ENCODE measurements at regions not wholly inside any gene's neighbourhood (a gene's known extent, or its start where the extent isn't known, plus 50 kb on each side); places are given as distances from the start of the nearest gene placed in this dataset.
A peak's percentile ranks its signal among the peaks of the same experiment; 100 is the strongest.
"Not testable (repeated sequence)": the region's sequence is repeated elsewhere in the genome, so short reads cannot be mapped to it uniquely, and the experiment has no call there.

DNA sequence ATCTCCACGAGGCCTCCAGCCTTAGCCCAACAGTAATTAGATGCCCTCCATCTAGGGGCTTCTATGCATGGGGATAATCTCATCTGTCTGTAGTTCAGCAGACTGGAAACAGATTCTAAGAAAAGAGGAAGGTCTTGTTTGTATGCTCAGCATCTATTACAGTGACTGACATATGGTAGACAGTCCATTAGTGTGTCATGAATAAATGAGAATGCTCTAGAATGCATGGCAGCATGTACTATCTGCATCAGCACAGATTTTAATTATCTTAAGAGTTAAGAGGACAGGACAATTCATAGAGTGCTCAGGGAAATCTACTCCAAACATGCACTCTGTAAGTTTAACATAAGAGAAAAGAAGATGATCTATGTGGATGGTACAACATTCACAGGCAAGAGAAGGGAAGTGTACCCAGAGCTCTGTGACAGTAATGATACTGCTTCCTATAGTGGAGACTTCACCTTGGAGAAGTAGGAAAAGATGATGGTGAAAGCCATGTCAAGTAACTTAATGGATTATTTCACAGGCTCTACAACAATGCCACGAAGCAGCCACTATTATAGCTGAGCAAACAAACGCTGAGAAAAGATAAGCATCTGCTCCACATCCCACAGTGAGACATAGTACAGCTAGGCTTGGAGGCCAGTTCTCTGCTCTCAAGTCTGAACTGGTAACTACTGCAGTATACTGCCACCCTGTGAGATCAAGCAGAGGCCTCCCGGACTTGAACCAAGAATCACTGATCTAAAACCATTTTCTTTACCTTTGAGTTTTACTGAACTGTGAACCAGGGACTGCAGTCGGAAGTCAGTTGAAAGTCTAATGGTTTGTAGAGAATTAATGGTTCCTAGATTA, 309.2 kb upstream of the SPTLC3 start:
- peak; percentile 23 for DNase-seq

GRCh38 chr20:12700701-12701100, 308.1 kb upstream of the SPTLC3 start:
- no peak for DNase-seq

GRCh38 chr20:12702312-12702711, 306.5 kb upstream of the SPTLC3 start:
- DNase-seq = no peak

DNA sequence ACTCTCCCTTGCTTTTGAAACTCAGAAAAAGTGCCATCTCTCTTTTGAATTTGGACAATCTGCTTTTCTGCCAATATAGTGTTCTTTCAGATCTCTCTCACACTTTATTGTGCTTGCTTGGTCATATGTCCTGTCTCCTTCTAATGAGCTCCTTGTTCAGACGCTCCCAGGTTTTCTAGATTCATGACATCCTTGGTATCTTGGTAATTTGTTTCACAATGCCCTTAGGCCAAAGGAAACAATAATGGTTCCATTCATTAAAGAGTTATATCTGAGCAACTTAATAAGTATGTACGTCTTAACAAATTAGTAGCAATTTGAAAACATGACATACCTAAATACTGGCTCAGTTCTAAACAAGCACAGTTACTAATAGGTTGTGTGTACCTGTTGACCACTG, 293.4 kb upstream of the SPTLC3 start:
- DNase-seq = no peak

DNA sequence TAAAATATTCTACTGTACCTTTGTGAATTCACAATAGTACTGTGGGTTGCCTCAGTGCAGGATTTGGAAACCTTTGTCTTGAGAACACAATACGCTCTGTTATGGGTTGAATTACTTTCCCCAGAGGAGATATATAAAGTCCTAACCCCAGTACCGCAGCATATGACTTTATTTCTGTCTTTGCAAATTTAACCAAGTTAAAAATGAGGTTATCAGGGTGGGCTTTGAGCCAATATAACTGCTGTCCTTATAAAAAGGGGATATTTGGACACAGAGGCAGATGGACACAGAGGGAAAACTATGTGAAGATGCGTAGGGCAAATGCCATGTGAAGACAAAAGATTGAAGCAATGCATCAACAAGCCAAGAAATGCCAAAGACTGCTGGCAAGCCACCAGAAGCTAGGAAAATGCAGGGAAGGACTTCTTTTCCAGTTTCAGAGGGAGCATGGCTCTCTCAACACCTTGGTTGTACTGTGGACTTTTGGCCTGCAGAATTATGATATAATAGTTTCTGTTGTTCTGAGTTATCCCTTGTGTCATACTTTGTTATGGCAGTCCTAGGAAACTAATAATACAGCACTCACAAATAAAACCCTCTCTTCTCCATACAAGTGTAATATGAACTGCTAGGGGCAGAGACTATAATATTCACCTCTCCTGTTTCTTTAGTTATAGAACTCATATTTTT, 292.6 kb upstream of the SPTLC3 start:
- DNase-seq = no peak

DNA sequence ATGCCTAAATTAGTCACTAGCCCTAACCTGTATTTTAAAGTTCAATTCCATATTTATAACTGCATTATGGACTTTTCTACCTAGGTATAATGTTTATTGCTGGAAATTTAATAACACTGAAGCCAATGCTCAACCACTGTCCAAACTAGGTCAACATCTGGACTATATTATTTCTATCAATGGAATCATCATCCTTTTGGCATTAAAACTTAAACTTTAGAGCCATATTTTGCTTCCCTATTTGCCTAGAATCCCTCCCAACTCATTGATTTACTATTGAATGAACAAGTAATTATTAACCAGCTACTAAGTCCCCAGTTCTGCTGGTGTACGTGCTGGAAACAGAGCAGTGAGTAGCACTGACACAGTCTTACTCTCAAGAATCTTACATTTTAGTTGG, 291.7 kb upstream of the SPTLC3 start:
- no peak for DNase-seq

- no peak for DNase-seq
These were observed 290.2 kb upstream of the SPTLC3 start for GRCh38 chr20:12718619-12719018.

DNA sequence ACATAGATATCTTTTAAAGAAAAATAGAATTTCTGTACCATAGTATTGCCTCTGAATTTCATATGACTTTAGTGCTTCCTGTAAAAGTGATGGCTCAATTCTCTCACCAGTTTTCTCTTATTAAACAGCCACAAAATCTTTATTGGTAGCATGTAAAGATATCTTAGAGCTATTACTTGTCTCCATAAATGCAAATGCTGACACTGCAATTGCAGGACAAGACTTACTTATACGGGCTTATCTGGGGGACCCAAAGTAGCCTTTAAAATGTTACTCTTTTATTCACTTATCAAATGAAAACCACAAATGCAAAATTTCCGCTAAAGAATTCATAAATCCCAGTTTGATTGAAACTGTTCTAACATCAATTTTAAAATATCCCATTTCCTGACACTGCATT, 287.1 kb upstream of the SPTLC3 start:
- DNase-seq = no peak

DNA sequence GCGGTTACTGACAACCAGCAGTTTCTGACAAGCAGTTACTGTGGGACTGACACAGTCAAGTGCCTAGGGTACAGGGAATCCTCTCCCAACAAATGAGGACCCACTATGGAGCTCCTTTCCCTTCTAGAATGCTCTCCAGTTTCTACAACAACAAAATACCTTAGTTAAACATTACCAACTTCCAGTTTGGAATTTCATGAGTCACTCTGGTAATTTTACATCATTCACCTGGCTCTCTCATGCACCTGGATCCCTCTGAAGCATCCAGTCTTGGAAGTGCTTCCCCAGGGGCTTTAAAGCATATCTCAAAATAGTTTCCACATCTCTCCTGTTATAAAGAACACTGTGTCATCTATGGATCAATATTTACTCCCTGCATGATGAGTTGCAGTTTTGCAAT, 286.7 kb upstream of the SPTLC3 start:
- DNase-seq = no peak

GRCh38 chr20:12723811-12724210, 285.0 kb upstream of the SPTLC3 start:
- DNase-seq = no peak

GRCh38 chr20:12728782-12729181, 280.0 kb upstream of the SPTLC3 start:
- DNase-seq = no peak

- no peak for DNase-seq
These were observed 279.4 kb upstream of the SPTLC3 start for GRCh38 chr20:12729326-12729725.

GRCh38 chr20:12733811-12734210, 275.0 kb upstream of the SPTLC3 start:
- DNase-seq = no peak

- DNase-seq = no peak
These were observed 271.3 kb upstream of the SPTLC3 start for GRCh38 chr20:12737497-12737896.

GRCh38 chr20:12737900-12738299, 270.9 kb upstream of the SPTLC3 start:
- DNase-seq = no peak

DNA sequence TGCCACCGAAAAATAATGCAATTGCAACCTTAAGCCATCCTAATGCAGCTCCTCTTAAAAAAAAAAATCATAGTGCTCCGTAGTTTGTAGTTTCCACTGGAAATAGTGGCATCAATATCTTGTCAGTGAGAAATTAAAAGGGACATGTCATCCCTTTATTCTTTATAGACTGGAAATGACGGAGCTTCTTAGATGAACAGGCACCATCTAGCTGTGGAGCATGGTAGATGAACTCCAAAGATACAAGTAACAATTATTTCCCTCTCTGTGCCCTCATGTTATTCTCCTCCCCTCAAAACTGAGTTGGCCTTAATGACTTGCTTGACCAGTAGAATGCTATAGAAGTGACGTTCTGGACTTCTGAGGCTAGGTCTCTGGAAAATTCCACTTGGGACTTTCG, 268.1 kb upstream of the SPTLC3 start:
- no peak for DNase-seq

DNA sequence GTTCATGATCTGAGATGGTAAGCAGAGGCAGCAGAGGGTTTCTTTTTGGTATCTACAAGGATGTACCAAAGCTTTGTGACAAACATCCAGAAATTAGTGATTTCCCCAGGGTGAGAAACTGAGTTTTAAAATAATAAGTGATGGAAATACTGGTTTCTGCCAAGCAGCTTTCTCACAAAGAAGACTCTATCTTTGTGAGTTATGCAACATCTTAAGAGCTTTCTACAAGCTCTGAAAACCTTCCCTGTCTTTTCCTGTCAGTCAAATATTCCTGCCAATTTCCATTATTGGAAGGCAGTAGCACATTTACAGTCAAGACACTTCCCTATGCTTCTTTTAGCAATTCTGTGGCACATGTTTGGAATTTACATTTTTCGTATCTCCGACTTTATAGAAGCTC, 264.7 kb upstream of the SPTLC3 start:
- no peak for DNase-seq

- DNase-seq = no peak
These were observed 260.3 kb upstream of the SPTLC3 start for GRCh38 chr20:12748359-12748994.

DNA sequence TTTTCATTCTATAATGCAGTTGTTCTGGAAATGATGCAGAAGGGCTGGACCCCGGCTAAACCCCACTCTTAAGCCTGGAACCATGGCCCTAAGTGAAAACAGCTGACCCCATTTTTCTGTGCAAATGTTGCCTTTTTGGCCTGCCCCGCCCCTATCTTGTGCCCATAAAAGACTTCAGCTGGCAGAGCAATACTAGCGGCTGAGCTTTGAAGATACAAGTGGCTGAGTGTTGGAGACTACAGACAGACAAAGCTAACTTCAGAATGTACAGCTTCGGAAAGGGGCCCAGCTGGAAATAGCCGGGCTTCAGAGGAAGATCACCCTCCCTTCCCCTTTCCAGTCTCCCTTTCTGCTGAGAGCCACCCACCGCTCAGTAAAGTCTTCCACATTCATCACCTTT, 258.6 kb upstream of the SPTLC3 start:
- no peak for DNase-seq

DNA sequence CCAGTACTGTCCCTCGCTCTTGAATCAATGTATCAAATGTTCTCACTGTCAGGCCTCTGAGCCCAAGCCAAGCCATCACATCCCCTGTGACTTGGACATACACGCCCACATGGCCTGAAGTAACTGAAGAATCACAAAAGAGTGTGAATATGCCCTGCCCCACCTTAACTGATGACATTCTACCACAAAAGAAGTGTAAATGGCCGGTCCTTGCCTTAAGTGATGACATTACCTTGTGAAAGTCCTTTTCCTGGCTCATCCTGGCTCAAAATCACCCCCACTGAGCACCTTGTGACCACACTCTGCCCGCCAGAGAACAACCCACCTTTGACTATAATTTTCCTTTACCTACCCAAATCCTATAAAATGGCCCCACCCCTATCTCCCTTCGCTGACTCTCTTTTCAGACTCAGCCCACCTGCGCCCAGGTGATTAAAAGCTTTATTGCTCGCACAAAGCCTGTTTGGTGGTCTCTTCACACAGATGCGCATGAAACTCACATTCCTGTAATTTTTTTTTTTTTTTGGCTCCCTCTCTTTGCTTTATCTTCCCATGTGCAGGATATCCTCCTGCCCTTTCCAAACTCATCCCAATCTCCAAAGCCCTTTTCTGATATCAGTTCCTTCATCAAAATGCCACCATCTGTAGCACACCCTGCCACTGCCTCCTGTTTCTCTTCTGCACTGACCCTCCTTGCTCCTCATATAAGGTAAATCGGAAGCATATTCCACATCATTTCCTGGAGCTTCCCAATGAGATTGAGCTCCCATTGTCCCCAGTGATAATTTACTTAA, 255.7 kb upstream of the SPTLC3 start:
- DNase-seq = not testable (repeated sequence)

DNA sequence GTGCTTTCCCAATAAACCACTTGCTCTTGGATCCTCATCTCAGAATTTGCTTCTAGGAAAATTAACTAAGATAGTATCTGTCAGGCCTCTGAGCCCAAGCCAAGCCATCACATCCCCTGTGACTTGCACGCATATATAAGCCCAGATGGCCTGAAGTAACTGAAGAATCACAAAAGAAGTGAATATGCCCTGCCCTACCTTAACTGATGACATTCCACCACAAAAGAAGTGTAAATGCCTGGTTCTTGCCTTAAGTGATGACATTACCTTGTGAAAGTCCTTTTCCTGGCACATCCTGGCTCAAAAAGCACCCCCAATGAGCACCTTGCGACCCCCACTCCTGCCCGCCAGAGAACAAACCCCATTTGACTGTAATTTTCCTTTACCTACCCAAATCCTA, 255.0 kb upstream of the SPTLC3 start:
- not testable (repeated sequence) for DNase-seq

DNA sequence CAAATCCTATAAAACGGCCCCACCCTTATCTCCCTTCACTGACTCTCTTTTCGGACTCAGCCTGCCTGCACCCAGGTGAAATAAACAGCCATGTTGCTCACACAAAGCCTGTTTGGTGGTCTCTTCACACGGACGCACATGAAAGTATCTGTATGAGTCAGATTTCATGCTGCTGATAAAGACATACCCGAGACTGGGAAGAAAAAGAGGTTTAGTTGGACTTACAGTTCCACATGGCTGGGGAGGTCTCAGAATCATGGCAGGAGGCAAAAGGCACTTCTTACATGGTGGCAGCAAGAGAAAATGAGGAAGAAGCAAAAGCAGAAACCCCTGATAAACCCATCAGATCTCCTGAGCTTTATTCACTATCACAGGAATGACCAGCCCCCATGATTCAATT, 249.3 kb upstream of the SPTLC3 start:
- not testable (repeated sequence) for DNase-seq

- no peak for DNase-seq
These were observed 246.0 kb upstream of the SPTLC3 start for GRCh38 chr20:12762725-12763124.

All from NCI-H1105 treated with DMSO at 0.1 percent for 48 hours (cell line).